GM21515 (cell line): ENCODE measurements at regions not wholly inside any gene's neighbourhood (a gene's known extent, or its start where the extent isn't known, plus 50 kb on each side); places are given as distances from the start of the nearest gene placed in this dataset.
A peak's percentile ranks its signal among the peaks of the same experiment; 100 is the strongest.

Experiments
- ATAC-seq: cut with Tn5 transposase; IDR thresholded peaks from one replicate; pipeline ENCODE4 v1.9.1; 2021; ENCODE audit not compliant: unreplicated experiment

DNA sequence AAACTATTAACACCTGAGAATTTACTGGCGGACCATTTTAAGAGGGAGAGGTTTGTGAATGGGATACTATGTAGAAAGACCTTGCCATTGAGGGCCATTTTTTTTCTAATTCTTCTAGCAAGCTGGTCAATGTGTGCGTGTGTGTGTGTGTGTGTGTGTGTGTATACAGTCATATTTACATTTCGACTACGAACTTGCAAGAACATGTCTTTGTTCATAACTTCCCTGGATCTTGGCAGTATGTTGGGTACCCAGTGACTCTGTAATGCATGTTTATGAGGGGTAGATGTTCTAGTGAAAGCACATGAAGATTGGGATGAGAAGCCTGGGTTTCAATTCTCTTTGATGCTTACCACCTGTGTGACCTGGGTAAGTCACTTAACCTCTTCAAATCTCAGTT is 133.6 kb downstream of the UBE2E3 start:
- ATAC-seq: no peak

DNA sequence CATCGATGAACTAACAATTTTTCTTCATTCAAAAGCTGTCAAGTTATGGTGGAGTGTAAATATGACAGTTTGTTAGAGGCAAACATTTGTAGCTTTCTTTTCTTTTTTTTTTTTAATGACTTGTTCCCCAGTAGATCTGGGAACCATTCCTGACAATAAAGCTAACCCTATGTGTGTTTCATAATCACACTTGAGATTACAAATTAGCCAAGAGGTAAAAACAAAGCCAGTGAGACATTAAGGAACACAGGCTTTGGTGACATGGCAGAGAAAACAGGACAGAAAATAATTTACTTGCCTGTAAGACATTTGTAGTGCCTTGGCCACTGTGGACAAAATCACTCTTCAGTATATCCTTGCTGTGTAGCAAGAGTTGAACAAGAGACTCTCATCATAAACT is 135.9 kb downstream of the UBE2E3 start:
- ATAC-seq: no peak

DNA sequence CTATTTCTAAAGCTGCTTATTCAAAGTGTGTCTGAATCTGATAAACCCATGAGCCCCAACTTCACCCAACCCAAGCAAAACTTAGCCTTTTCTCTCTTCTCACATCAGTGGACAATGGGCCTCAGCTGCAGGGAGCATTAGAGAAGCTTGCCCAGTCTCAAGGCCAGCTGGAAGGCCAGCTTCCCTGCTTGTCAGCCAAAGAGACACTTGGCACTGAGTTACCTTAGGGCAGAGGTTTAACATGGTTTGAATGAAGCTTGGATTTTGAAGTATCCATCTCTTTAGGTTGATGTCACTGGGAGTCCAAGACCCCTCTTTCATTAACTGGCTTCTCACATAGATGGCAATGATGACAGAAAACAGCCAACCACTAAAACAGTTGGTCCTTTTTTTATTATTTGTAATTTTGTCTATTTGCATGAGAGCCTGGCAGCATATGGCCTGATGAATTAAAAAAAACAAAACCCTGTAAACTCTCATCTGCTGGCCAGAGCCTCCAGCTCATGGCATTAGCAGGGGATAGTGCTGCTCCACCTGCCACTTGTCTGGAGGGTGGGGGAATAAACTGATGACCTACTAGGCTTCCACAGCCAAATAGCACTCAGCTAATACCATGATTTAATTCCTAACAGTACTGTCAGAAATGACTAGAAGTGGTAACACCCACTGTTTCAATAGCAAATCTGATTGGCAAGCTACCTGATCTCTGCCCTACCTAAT is 137.0 kb downstream of the UBE2E3 start:
- no peak for ATAC-seq

DNA sequence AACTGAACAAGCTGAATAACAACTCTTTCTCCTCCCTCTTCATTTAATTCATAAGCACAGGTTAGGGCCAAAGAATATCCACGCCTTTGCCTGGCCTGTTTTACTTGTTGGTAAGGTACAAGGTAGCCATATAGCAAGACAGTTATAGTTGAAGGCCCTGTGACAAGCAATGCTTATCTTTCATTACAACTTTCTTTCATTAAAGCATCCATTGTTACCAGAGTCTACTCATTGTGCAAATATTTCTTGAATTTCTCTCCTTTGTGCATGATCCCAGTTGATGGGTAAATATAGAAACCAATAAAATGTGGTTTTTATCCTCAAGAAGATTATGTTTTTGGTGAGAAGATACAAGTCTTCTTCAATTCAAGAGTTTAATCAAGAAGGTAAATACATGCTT is 140.2 kb downstream of the UBE2E3 start:
- no peak for ATAC-seq

DNA sequence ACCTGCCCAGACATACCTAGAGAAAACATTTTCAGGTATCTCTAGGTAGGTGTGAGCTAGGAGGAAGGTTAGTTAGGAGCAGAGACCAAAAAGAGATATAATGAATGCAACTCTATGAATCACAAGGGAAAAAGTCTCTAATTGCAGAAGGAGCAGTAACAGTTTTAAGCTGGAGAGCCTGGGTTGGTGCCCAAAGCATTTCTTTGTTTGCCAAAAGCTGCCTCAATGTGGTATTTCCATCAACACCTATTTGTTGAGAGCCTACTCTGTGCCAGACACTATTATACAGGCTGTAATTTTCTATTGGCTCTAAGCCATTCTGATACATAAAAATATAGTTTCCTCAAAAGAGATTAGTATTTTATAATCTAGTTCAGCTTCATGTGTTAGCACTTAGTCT is 141.6 kb downstream of the UBE2E3 start:
- ATAC-seq: no peak

DNA sequence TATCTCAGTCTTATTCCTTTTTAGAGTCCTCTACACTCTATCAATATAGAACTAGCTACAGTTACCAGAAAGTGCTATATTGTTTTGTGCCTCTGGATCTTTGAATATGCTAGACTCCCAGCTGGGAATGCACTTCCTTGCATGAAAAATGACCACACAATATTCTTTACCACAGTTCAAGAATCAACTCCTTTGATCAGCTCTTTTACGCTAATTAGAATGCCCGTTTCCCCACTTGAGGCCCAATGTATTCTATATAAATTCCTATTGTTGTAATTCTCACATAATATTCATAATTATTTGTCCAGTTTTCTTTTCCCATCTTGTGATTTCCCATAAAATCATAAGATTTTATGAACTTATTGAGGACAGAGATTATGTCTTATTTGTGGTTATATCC is 142.2 kb downstream of the UBE2E3 start:
- ATAC-seq: no peak

DNA sequence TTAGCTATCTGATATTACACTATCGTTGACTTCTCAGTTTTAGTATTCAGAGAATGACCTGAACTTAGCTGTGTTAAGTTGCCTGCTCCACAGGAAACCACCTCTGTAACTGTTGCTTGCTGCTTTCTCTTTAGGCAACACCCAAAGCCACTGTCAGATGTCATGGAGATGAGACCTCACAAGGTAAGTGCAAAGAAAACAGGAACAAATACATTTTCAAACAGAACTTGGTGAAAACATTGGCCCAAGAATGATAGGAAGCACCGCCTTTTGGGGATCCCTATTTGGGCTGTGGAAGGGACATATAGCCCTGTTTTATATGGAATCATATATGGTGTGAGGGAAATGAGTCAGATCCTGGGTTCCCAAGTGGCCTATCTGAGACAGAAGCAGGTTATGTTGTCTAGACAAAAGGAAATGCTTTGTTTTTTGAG is 143.4 kb downstream of the UBE2E3 start:
- peak; percentile 97 for ATAC-seq

DNA sequence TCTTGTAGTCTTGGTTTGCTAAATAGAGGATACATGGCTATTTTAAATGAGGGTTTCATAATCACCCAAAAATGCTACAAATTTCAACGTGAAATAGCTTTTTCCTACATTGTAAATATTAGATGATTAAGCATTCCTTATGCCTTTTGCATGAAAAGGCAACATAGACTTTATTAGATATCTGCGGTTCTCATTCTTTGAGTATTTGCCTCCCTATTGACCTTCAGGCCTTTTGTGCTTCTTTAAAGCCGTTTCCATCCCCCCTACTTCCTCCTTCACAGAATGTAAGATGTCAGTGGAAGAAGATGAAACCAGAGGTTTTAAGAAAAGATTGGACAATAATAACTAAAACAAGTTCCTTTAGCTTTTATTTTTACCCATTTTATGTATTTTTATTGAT is 144.1 kb downstream of the UBE2E3 start:
- no peak for ATAC-seq

DNA sequence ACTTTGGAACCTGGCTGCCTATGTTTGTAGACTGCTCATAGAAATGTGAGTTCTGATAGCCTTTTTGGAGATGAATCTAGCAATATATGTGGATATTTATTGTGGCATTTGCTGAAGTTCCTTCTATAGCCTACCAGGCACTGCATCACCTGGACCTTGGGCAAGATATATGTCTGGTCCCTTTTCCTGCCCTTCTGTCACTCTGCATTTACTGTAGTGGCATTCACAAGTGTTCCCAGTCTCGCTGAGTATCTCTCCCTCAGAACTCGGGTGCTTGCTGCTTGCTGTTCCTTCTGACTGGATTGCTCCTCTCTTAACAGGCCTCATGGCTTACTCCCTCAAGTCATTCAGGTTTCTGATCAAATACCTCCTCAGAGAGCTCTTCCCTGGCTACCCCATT is 145.0 kb downstream of the UBE2E3 start:
- no peak for ATAC-seq

DNA sequence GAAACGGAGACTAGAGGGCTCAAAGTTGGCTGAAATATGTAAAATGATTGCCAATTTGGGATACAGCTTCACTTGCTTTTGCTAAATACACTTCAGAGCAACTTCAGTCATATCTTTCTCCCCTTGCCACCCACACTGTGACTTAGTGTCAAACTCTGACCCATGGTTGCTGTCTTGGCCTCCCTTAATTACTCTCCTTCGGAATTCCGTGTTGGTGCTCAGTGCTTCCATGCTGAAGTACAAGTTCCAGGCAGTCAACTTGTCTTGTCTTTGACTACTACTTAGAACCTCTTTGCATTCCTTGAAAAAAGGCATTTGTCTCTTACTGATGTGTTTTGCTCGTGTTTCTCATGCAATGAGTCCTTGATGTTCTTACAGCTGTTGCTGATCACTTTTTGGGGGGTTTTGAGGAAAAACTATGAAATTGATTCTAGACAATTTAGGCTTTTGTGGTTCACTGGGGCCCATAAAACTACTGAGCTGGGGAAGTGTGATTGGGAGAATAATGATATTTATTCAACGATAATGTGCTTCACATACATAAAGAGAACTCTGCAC is 146.0 kb downstream of the UBE2E3 start:
- ATAC-seq: no peak

DNA sequence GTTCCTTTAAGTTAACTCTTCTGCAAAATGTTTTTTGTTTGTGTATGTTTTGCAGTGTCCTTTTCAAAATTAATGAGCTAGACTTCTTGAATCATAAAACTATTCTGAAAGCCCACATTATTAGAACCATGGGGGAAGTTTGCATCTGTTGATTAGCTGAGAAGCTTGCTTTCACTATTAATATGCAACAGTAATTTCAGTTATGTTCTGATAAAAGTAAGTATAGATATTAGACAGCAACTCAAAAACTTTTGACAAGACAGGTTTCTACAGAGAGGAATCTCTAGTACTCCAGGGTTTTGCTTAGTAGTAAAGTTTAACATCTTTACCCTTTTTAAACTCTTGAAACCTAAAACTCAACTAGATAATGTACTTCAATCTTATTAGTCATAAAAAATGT is 147.8 kb downstream of the UBE2E3 start:
- peak; percentile 59 for ATAC-seq

DNA sequence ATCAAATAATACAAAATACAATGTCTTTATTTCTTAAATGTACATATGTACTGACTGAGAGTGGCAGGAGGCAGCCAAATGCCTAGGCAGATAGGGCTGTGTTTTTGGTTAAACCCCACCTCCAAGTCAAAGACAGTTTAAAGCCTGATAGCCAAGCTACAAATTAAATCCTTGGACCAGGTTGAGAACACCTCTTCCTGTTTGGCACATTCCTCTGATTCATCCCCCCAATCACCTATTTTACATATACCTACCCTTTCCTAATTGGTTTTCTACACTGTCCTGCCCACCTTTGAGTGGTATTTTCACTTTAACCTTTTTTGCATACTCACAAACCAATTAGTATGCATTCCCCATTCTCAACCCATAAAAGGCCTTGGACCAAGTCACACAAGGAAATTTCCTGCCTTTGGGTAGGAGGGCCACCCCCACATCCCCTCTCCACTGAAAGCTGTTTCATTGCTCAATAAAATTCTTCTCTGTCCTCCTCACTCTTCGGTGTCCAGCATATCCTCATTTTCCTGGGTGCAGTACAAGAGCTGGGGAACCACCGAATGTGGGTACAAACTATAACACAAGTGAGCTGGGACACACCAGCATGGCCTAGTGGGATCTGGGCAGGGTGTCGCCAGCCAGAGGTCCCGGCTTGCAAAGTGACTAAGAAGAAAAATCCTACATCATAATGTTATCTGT is 149.1 kb downstream of the UBE2E3 start:
- ATAC-seq: no peak

DNA sequence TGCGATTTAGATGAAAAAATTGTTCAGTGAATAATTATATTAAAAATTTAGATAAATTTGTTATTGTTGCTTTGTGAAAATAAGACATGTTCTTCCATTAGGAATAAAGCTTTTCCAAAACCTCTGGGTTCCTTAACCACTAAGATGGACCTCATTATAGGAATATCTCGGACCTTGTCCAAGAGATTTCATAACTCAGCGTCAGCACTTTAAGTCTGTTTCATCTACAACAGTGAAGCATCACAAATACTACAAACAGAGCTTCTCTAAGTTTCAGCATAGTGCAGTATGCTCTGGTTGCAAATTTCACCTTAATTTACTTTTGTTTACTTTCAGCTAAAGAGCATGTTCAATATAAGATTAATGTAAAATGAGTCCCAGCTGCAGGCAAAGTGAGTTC is 150.3 kb downstream of the UBE2E3 start:
- no peak for ATAC-seq

DNA sequence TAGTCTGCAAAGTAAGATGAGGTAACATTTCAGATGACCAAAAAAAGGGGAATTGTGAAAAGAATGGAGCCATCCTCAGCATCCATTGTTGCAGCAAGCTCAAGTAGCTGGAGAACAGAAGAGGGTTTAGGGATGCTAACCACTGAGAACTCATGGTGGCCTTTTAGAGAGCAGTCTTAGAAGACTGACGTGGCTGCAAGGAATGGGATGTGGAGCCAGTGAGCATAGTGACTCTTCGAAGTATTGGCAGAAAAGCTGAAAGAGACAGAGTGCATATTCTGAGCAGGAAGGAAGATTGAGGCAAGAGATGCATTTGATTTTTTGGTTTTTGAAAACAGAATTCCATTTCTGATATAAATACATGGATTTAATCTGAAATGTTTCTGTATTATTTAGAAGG is 151.2 kb downstream of the UBE2E3 start:
- ATAC-seq: no peak

DNA sequence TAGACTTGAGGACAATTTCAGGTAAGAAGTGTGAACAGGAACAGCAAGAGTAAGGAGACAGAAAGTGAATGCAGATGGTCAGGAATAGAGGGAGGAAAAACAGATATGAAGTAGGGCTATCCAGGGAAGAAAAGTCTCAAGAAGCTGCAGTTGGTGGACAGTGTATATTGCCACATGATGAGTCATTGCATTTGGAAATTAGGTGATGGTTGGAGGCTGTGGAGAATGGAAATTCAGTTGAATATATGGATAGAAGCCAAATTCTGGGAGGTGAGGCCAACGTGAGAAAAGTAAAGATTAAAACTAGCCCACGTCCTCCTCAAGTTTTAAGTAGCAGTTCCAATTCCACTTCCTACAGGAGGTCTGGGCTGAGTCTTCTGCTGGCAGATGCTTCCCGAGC is 158.4 kb downstream of the UBE2E3 start:
- no peak for ATAC-seq

DNA sequence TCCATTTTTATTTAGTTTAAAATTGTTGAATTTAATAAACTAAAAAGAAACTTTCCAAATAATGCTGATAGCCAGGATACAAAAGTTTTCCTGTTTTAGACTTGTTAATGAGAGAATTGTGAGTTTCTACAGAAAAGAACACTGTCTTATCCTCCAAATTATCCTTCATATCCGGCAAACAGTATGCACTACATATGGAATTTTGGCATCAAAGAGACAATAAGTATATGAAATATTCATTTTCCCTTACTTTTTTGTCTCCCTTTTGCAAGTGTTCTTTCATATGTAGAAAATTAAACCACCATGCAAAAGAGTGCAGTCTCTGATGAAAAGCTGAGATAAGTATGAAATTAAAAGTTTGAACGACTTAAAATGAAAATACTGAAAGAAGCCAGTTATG is 159.4 kb downstream of the UBE2E3 start:
- no peak for ATAC-seq

DNA sequence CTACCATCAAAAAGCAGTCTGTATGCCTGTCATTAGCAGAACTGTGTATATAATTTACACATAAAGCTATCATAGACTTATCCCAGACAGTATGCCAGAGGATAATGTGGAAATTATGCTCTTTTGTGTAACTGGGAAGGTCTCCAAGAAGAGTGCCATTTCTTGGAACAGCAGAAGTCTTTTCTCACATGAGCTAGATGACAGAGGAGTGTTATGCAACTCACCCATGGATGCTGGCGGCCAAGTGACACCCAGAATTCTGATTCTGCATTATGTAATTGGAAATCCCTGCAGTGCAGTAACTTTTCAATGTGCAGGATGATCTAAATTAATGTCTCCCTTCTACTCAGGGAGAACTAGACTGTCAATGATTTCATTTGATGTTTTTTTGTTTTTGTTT is 160.0 kb downstream of the UBE2E3 start:
- ATAC-seq: no peak

DNA sequence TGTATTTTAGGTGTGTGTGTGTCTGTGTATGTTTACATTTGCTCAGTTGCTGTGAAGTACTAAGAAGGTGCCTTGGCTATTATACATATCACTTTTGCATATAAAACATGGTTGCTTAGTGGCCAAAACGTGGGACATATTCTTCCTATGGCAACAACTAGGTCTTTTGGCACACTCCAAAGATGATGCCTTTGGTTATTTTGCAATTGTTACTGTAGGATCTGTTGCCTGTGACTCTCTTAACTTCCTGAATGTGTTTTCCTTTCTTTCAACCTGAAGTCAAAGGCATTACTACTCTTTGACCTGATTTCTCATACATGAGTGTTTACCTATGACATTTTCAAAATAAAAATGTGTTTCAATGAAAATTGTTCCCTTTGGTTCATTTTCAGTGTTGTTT is 160.5 kb downstream of the UBE2E3 start:
- ATAC-seq: no peak

DNA sequence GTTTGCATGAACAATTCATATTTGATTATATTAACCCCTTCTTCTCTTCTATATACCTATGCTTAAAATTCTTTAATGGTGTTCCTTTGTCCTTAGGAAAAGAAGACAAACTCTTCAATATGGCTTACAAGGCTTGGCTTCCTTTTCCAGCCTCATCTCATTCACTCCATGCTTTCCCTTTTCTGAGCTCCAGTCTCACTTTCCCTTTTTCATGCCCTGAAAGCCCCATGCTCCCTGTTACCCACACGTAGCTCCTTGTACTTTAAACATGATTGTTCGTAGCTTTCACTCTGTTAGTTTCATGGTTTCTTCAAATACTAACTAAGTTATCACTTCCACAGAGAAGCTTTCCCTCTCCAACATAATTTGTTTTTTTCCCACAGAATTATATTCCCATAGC is 161.3 kb downstream of the UBE2E3 start:
- no peak for ATAC-seq

DNA sequence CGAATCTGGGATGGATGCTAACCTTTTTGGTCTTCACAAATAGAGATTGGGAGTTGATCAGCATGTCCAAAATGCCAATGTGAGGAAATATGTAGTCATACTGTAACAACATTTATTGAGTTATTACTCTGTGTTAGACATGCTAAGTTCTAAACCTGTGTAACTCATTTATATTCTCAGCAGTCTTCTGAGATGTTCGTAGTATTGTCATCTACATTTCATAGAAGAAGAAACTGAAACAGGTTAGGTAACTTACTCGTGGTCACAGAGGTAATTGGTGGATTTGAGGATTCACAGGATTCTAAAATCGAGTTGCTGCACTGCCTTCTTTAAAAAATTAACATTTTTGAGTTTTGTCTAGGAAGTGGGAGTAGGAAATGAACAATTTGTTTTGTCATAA is 162.1 kb downstream of the UBE2E3 start:
- ATAC-seq: no peak

DNA sequence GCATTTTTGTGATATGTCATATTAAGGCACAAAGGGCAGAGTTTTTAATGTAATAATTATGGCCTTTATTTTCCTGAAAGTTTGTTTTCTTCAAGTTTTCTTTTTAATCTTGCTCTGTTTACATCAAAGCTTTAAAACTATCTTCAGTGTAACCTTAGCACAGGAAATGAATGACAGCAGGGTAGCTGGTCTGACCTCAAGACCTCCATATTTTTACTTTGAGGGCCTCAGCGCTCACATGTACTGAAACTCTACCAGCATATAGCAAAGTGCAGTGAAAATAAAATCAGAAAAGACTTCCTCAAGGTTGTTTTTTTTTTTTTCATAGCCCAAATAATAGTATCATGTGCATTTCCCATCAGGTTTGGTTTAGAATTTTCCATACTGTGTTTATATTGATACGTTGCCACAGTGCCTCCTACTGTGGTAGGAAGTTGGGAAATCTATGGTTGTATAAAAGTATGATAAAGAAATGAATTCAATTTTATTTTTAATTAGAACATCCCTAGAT is 163.4 kb downstream of the UBE2E3 start:
- no peak for ATAC-seq

DNA sequence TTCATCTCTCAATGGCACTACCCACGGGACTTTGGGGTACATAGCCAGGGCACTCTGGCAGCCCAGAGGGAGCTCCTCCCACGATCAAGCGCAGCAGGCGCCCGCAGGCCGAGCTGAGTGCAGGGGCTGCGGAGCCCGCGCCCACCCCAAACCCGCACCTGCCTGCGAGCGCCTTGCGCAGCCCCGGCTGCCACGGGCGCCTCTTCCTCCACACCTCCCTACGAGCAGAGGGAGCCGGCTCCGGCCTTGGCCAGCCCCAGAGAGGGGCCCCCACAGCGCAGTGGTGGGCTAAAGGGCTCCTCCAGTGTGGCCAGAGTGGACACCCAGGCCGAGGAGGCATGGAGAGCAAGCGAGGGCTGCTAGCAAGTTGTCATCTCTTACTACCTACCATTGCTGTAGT is 165.2 kb downstream of the UBE2E3 start:
- ATAC-seq: no peak
